Limb (tissue), 2 donors: ENCODE measurements at regions not wholly inside any gene's neighbourhood (a gene's known extent, or its start where the extent isn't known, plus 50 kb on each side); places are given as distances from the start of the nearest gene placed in this dataset.

Experiments
- DNase-seq, 2 donors: peaks; one replicate each; pipeline ENCODE4 v3.0.0-alpha.2; 2016; ENCODE audit errors: extremely low spot score in 2 of 2

DNA sequence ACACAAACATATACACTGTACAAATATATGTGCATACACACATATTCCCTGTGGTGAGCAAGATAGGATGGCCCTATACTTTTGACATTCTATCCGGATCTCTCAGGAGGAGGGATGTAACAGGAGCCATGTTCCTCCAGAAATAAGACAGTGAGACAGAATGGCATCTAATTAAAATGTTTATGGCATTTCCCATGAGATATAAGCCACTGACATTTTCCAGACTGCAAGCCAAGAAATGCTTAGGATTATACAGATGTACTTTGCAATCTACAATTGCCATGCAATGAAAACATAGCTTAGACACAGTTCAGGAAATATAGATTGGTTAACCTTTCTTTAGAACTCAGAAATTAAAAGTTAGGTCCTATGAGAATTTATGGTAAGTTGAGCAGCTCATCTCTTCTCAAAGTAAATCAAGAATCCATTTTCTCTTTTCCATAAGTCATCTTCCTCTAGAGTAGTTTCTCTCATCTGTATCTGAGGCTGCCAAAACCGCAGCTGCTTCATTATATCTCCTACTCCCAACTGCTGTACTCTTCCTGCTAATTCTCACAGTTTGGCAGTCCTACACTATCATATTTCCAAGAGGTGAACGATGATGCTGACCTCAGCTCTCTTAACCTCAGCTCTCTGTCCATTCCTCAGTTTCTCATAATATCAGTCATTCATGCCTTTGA is 1719.1 kb downstream of the MAT2B start:
- DNase-seq, result no peak

DNA sequence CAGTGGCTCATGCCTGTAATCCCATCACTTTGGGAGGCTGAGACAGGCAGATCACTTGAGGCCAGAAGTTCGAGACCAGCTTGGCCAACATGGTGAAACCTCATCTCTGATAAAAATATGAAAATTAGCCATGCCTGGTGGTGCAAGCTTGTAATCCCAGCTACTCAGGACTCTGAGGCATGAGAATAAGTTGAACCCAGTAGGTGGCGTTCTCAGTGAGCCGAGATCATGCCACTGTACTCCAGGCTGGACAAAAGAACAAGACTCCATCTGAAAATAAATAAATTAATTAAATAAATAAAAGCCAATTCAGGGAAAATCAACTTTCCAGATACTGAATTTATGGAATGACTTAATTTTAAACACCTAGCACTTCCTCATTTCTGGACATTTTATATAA is 1722.1 kb downstream of the MAT2B start:
- no peak for DNase-seq

DNA sequence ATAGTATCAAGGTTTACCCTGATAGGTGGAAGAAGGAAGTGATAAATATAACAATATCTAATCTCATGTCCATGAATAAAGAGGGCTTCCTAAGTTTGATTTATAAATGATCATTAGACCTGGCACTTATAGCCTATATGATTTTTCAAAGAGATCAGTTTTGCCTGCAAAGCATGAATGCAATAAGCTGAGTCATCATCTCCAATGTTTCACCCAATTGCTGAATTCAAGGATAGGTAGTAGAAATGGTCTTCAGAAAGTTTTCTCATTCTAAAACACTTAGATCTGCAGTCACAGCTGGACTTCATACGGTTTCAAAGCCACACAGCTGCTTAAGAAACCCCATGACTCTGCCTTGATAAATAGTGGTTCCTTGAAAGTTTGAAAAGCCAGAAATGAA is 1722.8 kb downstream of the MAT2B start:
- DNase-seq, result no peak

- no peak for DNase-seq
Measured at GRCh38 chr5:165231821-165232508, 1726.5 kb downstream of the MAT2B start.

DNA sequence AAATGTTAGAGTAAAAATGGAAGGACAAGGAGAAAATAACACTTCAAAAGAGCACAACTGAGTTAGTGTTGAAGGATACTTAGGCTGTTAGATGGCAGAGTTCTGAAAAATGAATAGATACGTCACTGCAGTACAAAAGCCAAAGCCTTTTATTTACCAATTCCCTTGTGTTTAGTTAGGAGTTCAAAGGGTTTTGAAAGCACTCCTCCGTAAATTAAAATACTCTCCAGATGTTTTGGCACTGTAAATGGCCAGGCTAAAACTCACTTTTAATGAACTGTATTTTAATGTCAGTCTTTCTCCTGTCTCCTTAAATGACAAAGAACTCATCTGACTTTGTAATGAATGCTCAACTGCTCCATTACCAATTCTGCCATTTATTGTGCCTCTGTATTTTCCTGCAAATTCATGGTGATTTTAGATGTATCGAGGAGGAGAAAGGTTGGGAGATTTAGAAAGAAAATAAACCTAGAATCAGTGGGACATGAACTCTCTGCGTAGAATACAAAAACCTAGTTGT is 1727.2 kb downstream of the MAT2B start:
- DNase-seq, result peak in 1 of 2 donors; percentile 36

DNA sequence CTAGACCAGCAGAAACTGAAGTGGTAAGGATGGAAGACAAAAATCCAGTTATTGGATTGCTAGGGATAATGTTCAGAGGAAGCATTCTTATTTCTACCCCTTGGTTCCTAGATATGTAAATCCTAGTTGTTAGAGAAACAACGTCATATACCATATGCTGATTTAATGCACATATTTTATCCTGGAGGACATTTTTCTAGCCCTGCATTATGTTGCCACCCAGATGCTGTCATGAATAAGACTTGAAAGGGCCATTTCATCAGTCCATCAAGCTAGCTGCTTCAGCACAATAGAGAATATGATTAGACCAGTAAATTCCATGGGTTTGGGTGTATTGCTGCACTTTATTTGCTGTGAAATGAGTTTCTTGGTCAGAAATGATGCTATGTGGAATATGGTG is 1736.4 kb downstream of the MAT2B start:
- DNase-seq, result no peak

GRCh38 chr5:165242646-165243045 is 1737.2 kb downstream of the MAT2B start:
- peak in 1 of 2 donors; percentile 13 for DNase-seq

DNA sequence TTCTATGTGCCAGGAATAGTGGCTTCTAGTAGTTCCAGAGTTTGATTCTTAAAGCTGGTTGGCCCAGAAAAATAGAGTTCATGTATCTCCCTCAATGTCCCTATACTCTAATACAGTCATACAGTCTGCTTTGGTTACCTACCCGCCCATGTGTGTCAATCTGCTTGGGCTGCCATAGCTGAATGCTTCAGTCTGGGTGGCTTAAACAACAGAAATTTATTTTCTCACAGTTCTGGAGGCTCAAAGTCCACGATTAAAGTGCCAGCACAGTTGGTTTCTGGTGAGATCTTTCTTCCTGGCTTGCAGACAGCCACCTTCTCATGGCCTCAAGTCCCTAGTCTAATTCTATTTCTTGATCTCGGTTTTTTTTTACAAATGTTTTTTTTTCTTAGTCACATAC is 1739.0 kb downstream of the MAT2B start:
- DNase-seq, result no peak

DNA sequence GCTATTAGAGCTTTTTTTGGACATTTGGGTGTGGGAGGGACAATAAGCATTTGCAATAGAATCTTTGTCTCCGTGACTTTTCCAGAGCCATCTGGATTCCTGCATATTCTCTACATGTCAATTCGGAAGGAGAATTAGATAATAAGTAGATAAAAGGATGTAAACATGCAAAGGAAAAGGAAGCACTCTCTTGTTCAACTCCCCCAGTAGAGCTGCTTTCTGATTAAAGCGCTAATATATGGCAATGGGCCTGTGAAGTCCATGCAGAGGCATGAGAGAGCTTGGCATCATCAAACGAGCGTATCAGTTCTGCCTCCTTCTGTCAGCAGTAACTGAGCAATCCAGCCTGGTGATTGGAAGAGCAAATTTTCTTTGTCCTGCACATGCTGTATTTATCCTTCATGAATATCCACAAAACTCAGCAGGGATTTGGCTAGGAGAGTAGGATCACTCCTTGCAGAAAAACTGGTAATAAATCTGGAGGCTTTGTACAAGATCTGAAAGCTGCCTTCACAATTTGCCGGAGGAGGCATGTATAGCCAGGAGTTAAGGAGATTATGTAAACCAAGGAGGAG is 1752.9 kb downstream of the MAT2B start:
- DNase-seq, result no peak

GRCh38 chr5:165260426-165260825 is 1755.0 kb downstream of the MAT2B start:
- DNase-seq, result no peak

DNA sequence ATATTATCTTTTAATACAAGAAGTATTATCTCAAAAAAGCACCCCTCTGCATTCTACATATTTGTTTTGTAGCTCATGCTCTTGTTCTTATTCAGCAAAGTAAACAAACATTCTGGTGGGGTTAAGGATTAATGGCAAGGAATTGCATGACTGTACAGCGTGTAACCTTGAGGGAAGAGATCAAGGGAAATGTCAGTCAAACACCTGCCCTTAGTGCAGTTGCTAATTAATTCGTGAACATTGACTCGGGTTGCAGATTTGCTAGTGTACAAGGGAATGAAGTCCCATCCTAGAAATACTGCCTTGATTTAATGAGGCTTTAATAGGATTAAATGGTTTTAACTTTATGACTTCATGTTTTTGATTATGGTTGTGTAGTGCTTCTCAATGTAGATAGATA is 1758.1 kb downstream of the MAT2B start:
- no peak for DNase-seq

GRCh38 chr5:165266939-165267338 is 1761.5 kb downstream of the MAT2B start:
- no peak for DNase-seq

DNA sequence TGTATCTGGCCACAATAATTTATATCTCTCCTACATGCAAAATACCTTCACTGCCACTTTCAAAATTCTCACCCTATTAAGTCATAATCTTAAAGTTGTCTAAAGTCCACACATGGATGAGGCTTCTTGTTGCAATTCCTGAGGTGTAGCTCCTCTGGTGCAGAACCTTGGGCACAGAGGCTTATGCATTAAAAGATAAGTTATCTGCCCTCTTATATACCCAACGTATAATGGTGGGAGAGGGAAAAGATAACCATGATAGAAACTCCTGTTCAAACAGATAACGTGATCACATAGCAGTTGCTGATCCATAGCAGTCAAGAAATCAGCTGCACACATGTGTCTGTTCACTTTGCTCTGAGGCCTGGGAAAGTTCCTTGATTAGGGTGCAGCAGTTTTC is 1767.0 kb downstream of the MAT2B start:
- DNase-seq, result no peak

GRCh38 chr5:165277661-165278060 is 1772.2 kb downstream of the MAT2B start:
- DNase-seq, result no peak

DNA sequence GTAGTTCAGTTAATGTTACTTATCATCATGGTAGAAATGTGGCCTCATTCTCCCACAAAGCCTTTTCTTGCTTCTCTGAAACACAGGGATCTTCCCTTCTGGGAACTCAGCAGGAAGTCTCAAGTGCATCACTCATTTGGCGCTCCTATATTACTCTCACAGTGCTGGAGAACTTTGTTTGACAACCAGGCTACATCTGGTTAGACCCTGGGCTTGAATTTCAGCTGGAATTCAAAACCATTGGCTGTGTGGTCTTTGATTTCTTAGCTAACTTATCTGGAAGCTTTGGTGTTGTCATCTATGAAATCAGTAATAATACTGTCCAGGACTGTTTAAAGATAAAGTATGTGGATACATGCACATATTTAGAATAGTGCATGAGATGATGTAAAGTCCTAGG is 1777.1 kb downstream of the MAT2B start:
- no peak for DNase-seq

DNA sequence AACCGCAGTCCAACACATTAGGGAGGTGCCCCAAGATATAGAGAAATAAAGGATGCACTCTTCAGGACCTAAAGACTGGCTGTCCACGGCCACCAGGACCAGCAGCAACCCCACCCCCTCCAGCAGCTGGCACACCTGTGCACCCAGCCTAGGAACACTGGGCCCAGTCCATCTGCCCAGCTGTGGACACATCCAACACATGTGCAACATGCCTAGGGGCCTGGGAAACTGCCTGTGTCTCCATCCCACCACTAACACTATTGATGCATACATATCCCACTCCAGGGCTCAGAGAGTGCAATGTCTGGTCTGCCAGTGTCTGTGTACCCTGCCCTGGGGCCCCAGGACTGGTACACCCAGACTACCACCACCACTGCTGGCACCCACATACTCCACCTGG is 1781.3 kb downstream of the MAT2B start:
- no peak for DNase-seq

DNA sequence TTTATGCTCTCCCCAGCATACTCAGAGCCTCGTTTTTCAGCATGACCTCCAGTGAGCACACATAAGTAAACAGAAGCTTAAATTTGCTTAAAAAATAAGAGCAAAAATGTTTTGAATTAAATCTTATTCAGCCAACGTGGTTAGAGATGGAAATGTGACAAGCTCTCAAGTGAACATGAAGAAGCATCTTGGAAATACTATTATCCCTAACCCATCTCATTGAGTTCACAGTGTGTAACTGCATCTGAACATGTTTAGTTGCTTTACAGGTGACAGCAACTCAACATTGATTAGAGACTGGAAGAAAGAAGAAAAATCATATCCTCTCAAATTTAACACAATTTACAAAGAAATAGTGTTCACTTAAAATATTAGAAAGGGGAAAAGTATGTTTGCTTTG is 1785.1 kb downstream of the MAT2B start:
- no peak for DNase-seq

DNA sequence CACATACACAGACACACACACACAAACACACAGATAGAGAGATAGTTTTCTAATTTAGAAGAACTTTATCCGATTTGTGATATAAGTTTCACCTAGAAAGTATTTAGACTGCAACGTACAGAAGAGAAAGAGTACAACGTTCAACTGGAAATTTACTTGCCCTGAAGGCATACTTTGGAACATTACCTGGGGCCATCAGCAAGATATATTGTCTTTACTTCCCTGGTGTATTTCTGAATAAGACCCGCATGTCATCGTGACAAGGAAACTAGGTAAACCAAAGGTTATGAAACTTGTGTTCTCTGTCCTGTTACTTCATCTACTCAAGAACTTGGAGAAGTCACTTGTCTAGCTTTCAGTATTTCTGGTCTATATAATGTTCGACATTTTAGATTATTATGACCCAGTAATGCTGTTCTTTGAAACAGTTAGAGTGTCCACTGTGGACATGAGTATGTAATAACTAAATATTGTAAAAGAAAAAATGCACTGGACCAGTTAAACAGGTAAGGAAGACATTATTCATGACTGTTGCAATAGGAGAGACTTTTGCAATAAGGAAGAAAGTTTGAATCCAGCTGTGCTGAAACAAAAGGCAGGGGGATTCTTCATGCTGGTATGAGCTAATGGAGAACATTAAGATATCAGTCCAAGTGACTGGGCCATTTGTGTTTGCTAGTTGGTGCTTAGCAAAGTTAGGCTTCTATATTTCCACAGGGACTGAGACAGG is 1791.1 kb downstream of the MAT2B start:
- no peak for DNase-seq

DNA sequence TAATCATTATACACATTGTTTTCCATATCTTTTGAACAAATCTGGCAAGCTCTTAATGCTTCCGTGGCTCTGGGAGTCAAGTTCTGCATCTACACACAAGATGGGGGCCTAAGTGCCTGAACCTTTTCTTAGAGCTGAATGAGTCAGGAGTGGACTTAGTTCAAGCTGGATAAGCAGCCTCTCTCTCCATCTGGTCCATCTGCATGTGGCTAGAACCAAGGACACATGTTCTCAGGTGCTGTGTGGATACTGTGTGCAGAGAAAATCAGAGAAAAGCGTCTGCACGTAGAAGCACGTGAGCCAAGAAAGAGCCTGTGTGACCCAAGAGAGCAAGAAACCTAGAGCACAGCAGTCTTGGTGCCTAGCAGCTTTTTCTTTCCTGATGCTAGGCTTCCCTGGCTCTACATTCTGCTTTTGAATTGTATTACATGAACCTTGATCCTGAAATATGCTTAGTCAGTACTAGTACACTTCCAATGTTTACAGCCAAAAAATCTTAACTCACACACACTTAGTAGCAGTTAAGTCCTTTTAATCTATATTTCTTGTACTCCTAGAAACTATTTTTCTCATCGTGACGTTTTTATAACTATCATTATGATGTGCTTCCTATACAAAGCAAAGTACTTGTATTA is 1798.9 kb downstream of the MAT2B start:
- no peak for DNase-seq

DNA sequence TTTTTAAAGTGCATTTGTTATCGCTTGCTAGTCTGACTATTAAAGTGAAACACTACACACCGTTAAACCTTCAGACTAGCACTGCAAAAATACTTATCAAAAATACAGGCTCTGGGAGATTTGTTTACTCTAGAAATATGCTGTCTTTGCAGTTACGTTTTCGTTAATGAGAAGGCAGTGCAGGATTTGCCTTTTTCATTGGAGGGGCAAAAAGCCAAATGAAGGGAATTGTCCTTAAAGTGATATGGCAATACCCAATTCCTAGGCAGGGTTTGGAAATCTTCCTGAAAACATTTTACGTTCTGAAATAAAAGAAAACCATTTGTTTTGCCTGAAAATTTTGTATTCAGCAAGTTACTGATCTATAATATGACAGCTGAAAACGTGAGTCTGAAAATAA is 1800.2 kb downstream of the MAT2B start:
- DNase-seq, result no peak

DNA sequence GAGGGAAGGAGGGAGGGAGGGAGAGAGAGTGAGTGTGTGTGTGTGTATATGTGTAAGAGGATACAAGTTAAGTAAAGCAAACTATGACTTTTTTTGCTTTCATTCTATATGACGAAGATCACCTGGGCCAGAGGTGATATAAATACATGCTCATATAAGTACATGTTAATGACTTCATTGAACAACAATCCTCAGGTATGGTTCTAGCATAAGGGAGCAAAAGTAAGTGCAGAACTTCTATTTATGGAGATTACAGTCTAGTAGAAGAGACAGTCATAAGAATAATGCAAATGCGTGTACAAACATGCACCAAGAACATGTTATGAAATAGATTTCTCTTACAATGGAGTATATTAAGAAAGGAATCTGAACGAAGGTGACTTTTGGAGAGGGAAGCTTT is 1804.0 kb downstream of the MAT2B start:
- DNase-seq, result no peak

DNA sequence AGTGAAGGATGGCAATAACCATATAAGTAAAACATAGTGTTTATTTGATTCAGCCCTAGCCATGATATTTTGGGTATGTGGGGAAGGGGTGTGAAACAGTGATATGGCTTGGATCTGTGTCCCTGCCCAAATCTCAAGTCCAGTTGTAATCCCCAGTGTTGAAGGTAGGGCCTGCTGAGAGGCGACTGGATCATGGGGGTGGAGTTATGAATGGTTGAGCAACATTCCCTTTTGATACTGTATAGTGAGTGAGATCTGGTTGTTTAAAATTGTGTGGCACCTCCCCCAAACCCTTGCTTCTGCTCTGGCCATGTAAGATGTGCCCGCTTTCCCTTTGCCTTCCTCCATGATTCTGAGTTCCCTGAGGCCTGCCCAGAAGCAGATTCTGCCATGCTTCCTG is 1804.6 kb downstream of the MAT2B start:
- no peak for DNase-seq
